Thyroid gland (tissue), 4 donors: ENCODE measurements at regions not wholly inside any gene's neighbourhood (a gene's known extent, or its start where the extent isn't known, plus 50 kb on each side); places are given as distances from the start of the nearest gene placed in this dataset.

ENCODE experiments used
- CTCF ChIP-seq, 6 experiments: fragments of 200-600 bp in 3 of 6; fragments of 450-650 bp in 3 of 6; sonication (generic) in 3 of 6; IDR thresholded peaks; one replicate each; pipeline ENCODE4 v1.5.1; 2016 to 2019; ENCODE audit warnings: antibody characterized with exemption in 6 of 6, mild to moderate bottlenecking in 2 of 6, inconsistent platforms in 1 of 6, moderate library complexity in 1 of 6
- POLR2A ChIP-seq, 2 donors: fragments of 450-650 bp; IDR thresholded peaks; one replicate each; pipeline ENCODE4 v1.6.1; 2017; ENCODE audit warnings: antibody characterized with exemption in 2 of 2, mild to moderate bottlenecking in 2 of 2, moderate library complexity in 1 of 2

- TF ChIP-seq CTCF (IDR thresholded peaks at IDR 0.05), result no peak
- no peak for TF ChIP-seq POLR2A (IDR thresholded peaks at IDR 0.05)
Measured at GRCh38 chr19:31885280-31885853, 460.0 kb upstream of the ZNF507 start.
